Neural cell (in vitro differentiated cells): ENCODE measurements at regions not wholly inside any gene's neighbourhood (a gene's known extent, or its start where the extent isn't known, plus 50 kb on each side); places are given as distances from the start of the nearest gene placed in this dataset.

Experiments
- H2AFZ ChIP-seq: fragments of 200-600, 300-800 bp; sonication (generic), shearing (Covaris generic); 2 replicates; pipeline ENCODE4 v1.6.0; 2014; ENCODE audit warnings: low read depth, mild to moderate bottlenecking, antibody characterized with exemption, low read length, moderate library complexity
- H3F3A ChIP-seq: fragments of 200-600 bp; shearing (Covaris generic); 2 replicates; pipeline ENCODE4 v1.6.1; 2016; ENCODE audit warnings: mild to moderate bottlenecking, moderate library complexity, mixed read lengths, antibody characterized with exemption, low read length; ENCODE audit not compliant: insufficient read depth, poor library complexity, severe bottlenecking
- H3K27ac ChIP-seq: fragments of 200-600, 300-800 bp; sonication (generic), shearing (Covaris generic); 2 replicates; pipeline ENCODE4 v1.5.1; 2014; ENCODE audit warnings: mild to moderate bottlenecking, low read length, moderate library complexity
- H3K27me3 ChIP-seq: fragments of 300-800, 200-600 bp; sonication (generic), shearing (Covaris generic); 2 replicates; pipeline ENCODE4 v1.6.0; 2014; ENCODE audit warnings: mild to moderate bottlenecking, low read depth, low read length, moderate library complexity; ENCODE audit not compliant: insufficient read depth
- H3K36me3 ChIP-seq: fragments of 300-800, 200-600 bp; sonication (generic), shearing (Covaris generic); 2 replicates; pipeline ENCODE4 v1.5.1; 2014; ENCODE audit warnings: mild to moderate bottlenecking, antibody characterized with exemption, low read length, moderate library complexity; ENCODE audit not compliant: insufficient read depth
- H3K4me2 ChIP-seq: fragments of 300-800, 200-600 bp; sonication (generic), shearing (Covaris generic); 2 replicates; pipeline ENCODE4 v1.6.0; 2014; ENCODE audit warnings: mild to moderate bottlenecking, low read length
- H3K4me3 ChIP-seq: fragments of 300-800, 200-600 bp; sonication (generic), shearing (Covaris generic); 2 replicates; pipeline ENCODE4 v1.5.1; 2014; ENCODE audit warnings: mild to moderate bottlenecking, low read length, moderate library complexity
- H3K79me2 ChIP-seq: fragments of 200-600 bp; shearing (Covaris generic); replicated peaks from 2 replicates; pipeline ENCODE4 v1.6.0; 2014; ENCODE audit warnings: mild to moderate bottlenecking, low read length, moderate library complexity; ENCODE audit not compliant: insufficient read depth
- H3K9ac ChIP-seq: fragments of 300-800, 200-600 bp; sonication (generic), shearing (Covaris generic); 2 replicates; pipeline ENCODE4 v1.6.1; 2016; ENCODE audit warnings: mild to moderate bottlenecking, low read length, mixed read lengths
- H3K9me2 ChIP-seq: fragments of 200-600 bp; shearing (Covaris generic); 2 replicates; pipeline ENCODE4 v1.6.1; 2016; ENCODE audit warnings: mild to moderate bottlenecking, low read length, mixed read lengths; ENCODE audit not compliant: insufficient read depth
- H3K9me3 ChIP-seq: fragments of 200-600, 300-800 bp; sonication (generic), shearing (Covaris generic); 2 replicates; pipeline ENCODE4 v1.6.1; 2016; ENCODE audit warnings: mild to moderate bottlenecking, mixed run types, low read length, moderate library complexity, mixed read lengths
- H4K20me1 ChIP-seq: fragments of 200-600 bp; shearing (Covaris generic); 2 replicates; pipeline ENCODE4 v1.6.1; 2016; ENCODE audit warnings: mild to moderate bottlenecking, mixed run types; ENCODE audit not compliant: insufficient read depth
- EP300 ChIP-seq: fragments of 450-650 bp; conservative IDR thresholded peaks from 2 replicates; pipeline ENCODE4 v1.6.1; 2014; ENCODE audit warnings: antibody characterized with exemption, mild to moderate bottlenecking, moderate library complexity; ENCODE audit not compliant: poor library complexity, severe bottlenecking
- EZH2 ChIP-seq: fragments of 200-600, 300-800 bp; shearing (Covaris generic), sonication (generic); IDR thresholded peaks from 2 replicates; pipeline ENCODE4 v1.6.1; 2014; ENCODE audit warnings: antibody characterized with exemption, low read length, borderline replicate concordance, mild to moderate bottlenecking; ENCODE audit not compliant: insufficient read depth, poor library complexity, severe bottlenecking
- MXI1 ChIP-seq: fragments of 450-650 bp; conservative IDR thresholded peaks from 2 replicates; pipeline ENCODE4 v1.6.1; 2014; ENCODE audit warnings: antibody characterized with exemption, mild to moderate bottlenecking; ENCODE audit not compliant: poor library complexity, severe bottlenecking
- POLR2AphosphoS5 ChIP-seq: IDR thresholded peaks from 2 replicates; pipeline ENCODE4 v1.6.1; 2012
- RAD21 ChIP-seq: fragments of 450-650 bp; conservative IDR thresholded peaks from 2 replicates; pipeline ENCODE4 v1.6.1; 2014; ENCODE audit warnings: antibody characterized with exemption, mild to moderate bottlenecking, moderate library complexity
- SMC3 ChIP-seq: fragments of 450-650 bp; conservative IDR thresholded peaks from 2 replicates; pipeline ENCODE4 v1.6.1; 2014; ENCODE audit warnings: antibody characterized with exemption, mild to moderate bottlenecking, moderate library complexity; ENCODE audit not compliant: poor library complexity
- TAF1 ChIP-seq: IDR thresholded peaks from 2 replicates; pipeline ENCODE4 v1.6.1; 2012; ENCODE audit warnings: low read depth
- TF ChIP-seq, protein P1 (sequence below): fragments of 450-650 bp; IDR thresholded peaks from 2 replicates; pipeline ENCODE4 v1.5.1; 2014; ENCODE audit warnings: antibody characterized with exemption, mild to moderate bottlenecking, moderate library complexity; ENCODE audit not compliant: poor library complexity, severe bottlenecking
- TF ChIP-seq, protein P2 (sequence below): IDR thresholded peaks from 2 replicates; pipeline ENCODE4 v1.6.1; 2012; ENCODE audit warnings: borderline replicate concordance

DNA sequence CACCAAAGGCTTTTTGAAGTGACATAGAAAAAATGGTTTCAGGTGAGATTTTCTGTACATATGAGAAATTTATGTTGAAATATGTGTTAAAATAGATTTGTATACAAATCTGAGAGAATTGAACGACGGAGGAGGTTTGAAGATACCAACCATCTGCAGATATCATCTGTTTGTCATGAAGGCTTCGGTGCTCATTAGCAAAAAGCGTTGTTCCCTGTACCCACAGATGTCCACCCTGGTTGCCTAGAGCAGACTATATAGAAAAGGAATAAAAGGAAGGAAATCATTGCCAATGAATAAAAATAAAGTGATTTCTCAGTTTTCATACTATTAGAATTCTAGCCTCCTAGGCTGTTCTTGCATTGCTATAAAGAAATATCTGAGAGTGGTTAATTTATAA lies 2262.8 kb upstream of the ACO1 start:
- Histone ChIP-seq H3K9ac (no peak overlapping the region), H4K20me1 (no peaks in the 10 kb centered on the region), H3K36me3 (no peaks in the 10 kb centered on the region), H3K79me2 (no peaks in the 10 kb centered on the region), H3K9me2 (no peaks in the 10 kb centered on the region), H3F3A (no peaks in the 10 kb centered on the region), H3K27ac (no peak overlapping the region), H3K9me3 (no peaks in the 10 kb centered on the region), H2AFZ (no peak overlapping the region), H3K4me2 (no peak overlapping the region), H3K27me3 (no peaks in the 10 kb centered on the region), H3K4me3 (no peak overlapping the region)
- TF ChIP-seq POLR2AphosphoS5, result no peak
- TF ChIP-seq RAD21, result no peak
- TF ChIP-seq EP300, result no peak
- TF ChIP-seq MXI1, result no peak
- TF ChIP-seq SMC3, result no peak
- TF ChIP-seq, protein P1, sequence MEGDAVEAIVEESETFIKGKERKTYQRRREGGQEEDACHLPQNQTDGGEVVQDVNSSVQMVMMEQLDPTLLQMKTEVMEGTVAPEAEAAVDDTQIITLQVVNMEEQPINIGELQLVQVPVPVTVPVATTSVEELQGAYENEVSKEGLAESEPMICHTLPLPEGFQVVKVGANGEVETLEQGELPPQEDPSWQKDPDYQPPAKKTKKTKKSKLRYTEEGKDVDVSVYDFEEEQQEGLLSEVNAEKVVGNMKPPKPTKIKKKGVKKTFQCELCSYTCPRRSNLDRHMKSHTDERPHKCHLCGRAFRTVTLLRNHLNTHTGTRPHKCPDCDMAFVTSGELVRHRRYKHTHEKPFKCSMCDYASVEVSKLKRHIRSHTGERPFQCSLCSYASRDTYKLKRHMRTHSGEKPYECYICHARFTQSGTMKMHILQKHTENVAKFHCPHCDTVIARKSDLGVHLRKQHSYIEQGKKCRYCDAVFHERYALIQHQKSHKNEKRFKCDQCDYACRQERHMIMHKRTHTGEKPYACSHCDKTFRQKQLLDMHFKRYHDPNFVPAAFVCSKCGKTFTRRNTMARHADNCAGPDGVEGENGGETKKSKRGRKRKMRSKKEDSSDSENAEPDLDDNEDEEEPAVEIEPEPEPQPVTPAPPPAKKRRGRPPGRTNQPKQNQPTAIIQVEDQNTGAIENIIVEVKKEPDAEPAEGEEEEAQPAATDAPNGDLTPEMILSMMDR, result no peak
- TF ChIP-seq EZH2, result no peak
- TF ChIP-seq, protein P2, sequence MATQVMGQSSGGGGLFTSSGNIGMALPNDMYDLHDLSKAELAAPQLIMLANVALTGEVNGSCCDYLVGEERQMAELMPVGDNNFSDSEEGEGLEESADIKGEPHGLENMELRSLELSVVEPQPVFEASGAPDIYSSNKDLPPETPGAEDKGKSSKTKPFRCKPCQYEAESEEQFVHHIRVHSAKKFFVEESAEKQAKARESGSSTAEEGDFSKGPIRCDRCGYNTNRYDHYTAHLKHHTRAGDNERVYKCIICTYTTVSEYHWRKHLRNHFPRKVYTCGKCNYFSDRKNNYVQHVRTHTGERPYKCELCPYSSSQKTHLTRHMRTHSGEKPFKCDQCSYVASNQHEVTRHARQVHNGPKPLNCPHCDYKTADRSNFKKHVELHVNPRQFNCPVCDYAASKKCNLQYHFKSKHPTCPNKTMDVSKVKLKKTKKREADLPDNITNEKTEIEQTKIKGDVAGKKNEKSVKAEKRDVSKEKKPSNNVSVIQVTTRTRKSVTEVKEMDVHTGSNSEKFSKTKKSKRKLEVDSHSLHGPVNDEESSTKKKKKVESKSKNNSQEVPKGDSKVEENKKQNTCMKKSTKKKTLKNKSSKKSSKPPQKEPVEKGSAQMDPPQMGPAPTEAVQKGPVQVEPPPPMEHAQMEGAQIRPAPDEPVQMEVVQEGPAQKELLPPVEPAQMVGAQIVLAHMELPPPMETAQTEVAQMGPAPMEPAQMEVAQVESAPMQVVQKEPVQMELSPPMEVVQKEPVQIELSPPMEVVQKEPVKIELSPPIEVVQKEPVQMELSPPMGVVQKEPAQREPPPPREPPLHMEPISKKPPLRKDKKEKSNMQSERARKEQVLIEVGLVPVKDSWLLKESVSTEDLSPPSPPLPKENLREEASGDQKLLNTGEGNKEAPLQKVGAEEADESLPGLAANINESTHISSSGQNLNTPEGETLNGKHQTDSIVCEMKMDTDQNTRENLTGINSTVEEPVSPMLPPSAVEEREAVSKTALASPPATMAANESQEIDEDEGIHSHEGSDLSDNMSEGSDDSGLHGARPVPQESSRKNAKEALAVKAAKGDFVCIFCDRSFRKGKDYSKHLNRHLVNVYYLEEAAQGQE, result no peak
- TF ChIP-seq TAF1, result no peak

DNA sequence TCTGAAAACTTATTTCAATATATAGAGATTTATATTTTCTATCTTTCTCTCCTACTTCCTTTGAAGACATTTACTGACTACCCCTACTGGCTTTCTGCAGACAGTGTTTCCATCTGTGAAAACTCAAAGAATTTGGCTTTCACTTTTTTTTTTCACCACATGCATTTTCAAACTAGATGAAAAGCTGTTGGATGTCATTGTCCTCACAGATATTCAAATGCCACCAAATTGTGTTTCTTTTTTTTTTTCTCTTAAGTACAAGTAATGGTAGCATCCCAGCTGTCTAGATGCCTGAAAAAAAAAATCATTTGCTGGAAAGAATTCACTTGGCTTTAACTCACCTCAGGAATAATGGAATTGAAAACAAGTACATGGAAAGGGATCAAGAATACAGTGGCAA lies 2258.6 kb upstream of the ACO1 start:
- Histone ChIP-seq H3K27ac (no peak overlapping the region), H2AFZ (no peak overlapping the region), H3K4me2 (no peak overlapping the region), H4K20me1 (no peaks in the 10 kb centered on the region), H3K9me3 (no peaks in the 10 kb centered on the region), H3K4me3 (no peak overlapping the region), H3K79me2 (no peaks in the 10 kb centered on the region), H3K9ac (no peak overlapping the region), H3K9me2 (no peaks in the 10 kb centered on the region), H3K36me3 (no peaks in the 10 kb centered on the region), H3K27me3 (no peaks in the 10 kb centered on the region), H3F3A (no peaks in the 10 kb centered on the region)
- TF ChIP-seq POLR2AphosphoS5 (no peak), MXI1 (no peak), TAF1 (no peak), RAD21 (no peak)
- TF ChIP-seq, protein P1, result no peak
